GM12878 (cell line): ENCODE measurements at regions not wholly inside any gene's neighbourhood (a gene's known extent, or its start where the extent isn't known, plus 50 kb on each side); places are given as distances from the start of the nearest gene placed in this dataset.

Experiments used
- ATAC-seq: fragments of 200-7000 bp; cut with Tn5 transposase; 3 replicates; pipeline ENCODE4 v1.9.1; 2020; ENCODE audit warnings: mild to moderate bottlenecking, moderate library complexity
- BruUV-seq: library from RNA; stranded (reverse); fragments of 400-500 nt; replicated peaks from 2 replicates; lab custom pipeline; 2021; lab: Mats Ljungman, UMichigan
- CTCF ChIA-PET: fragments of 300-600 bp; sonication (Branson Sonifier 250); formaldehyde crosslinking; extraction: SDS; loops from one replicate; lab custom pipeline; 2021; ENCODE audit warnings: inconsistent platforms; lab: Yijun Ruan, JAX
- POLR2A ChIA-PET: fragments of 350-600 bp; formaldehyde crosslinking; extraction: SDS; loops from one replicate; lab custom pipeline; 2021; ENCODE audit warnings: inconsistent platforms; lab: Charles Lee
- RAD21 ChIA-PET: fragments of 300-600 bp; sonication (Branson Sonifier 250); formaldehyde crosslinking; loops from one replicate; lab custom pipeline; 2023; ENCODE audit warnings: antibody characterized with exemption; ENCODE audit not compliant: unreplicated experiment; lab: Charles Lee
- SMC1A ChIA-PET: fragments of 300-600 bp; sonication (Branson Sonifier 250); formaldehyde crosslinking; loops from one replicate; lab custom pipeline; 2023; ENCODE audit not compliant: unreplicated experiment, uncharacterized antibody; lab: Charles Lee
- DNase-seq: peaks from one replicate; pipeline ENCODE4 v3.0.0-alpha.2; 2011; ENCODE audit warnings: low read depth, low spot score
- FAIRE-seq: peaks from 3 replicates; lab custom pipeline; 2011; peaks lifted over from hg19 to GRCh38; lab: Jason Lieb, UNC
- H2AFZ ChIP-seq: 2 replicates; pipeline ENCODE4 v1.6.0; 2011; ENCODE audit warnings: low read depth, low read length, control low read depth; ENCODE audit not compliant: control insufficient read depth
- H3K27ac ChIP-seq: 2 replicates; pipeline ENCODE4 v1.5.1; 2011; ENCODE audit warnings: control low read depth; ENCODE audit not compliant: control insufficient read depth, insufficient read depth
- H3K27me3 ChIP-seq, 2 experiments: replicated peaks in 1 of 2; 2 replicates each; pipeline versions ENCODE4 v1.6.0 to v1.6.1; 2011; ENCODE audit warnings: low read length in 1 of 2; ENCODE audit not compliant: control insufficient read depth in 2 of 2, insufficient read depth in 2 of 2
- H3K36me3 ChIP-seq, 2 experiments: 2 replicates each; pipeline ENCODE4 v1.5.1; 2011; ENCODE audit warnings: low read length in 1 of 2; ENCODE audit not compliant: control insufficient read depth in 2 of 2, insufficient read depth in 2 of 2
- H3K4me1 ChIP-seq: 2 replicates; pipeline ENCODE4 v1.6.1; 2011; ENCODE audit warnings: mild to moderate bottlenecking, low read length, moderate library complexity, mixed read lengths; ENCODE audit not compliant: control insufficient read depth, insufficient read depth
- H3K4me2 ChIP-seq: 2 replicates; pipeline ENCODE4 v1.6.0; 2011; ENCODE audit warnings: control low read depth; ENCODE audit not compliant: control insufficient read depth, insufficient read depth
- H3K4me3 ChIP-seq: fragments of 200-600 bp; sonication (generic); 2 replicates; pipeline ENCODE4 v1.5.1; 2016
- H3K79me2 ChIP-seq: 2 replicates; pipeline ENCODE4 v1.6.0; 2011; ENCODE audit warnings: low read length; ENCODE audit not compliant: control insufficient read depth, insufficient read depth
- H3K9ac ChIP-seq: 2 replicates; pipeline ENCODE4 v1.8.0; 2011; ENCODE audit warnings: low read length, control low read depth, mixed read lengths; ENCODE audit not compliant: control insufficient read depth, insufficient read depth
- H3K9me3 ChIP-seq: replicated peaks from 3 replicates; pipeline ENCODE4 v1.5.1; 2011; ENCODE audit warnings: mild to moderate bottlenecking, low read length; ENCODE audit not compliant: control insufficient read depth, insufficient read depth
- H4K20me1 ChIP-seq: 2 replicates; pipeline ENCODE4 v1.6.0; 2011; ENCODE audit not compliant: control insufficient read depth, insufficient read depth
- ATF2 ChIP-seq: IDR thresholded peaks from 2 replicates; pipeline ENCODE4 v1.6.1; 2012; ENCODE audit warnings: low read length, inconsistent platforms
- ATF3 ChIP-seq: IDR thresholded peaks from 2 replicates; pipeline ENCODE4 v1.6.1; 2011; ENCODE audit warnings: low read depth, mild to moderate bottlenecking, low read length, moderate library complexity, borderline replicate concordance; ENCODE audit errors: extremely low read depth
- ATF7 ChIP-seq: fragments of 450-650 bp; IDR thresholded peaks from 2 replicates; pipeline ENCODE4 v1.6.1; 2016; ENCODE audit warnings: low read depth, mild to moderate bottlenecking
- BACH1 ChIP-seq: fragments of 450-650 bp; IDR thresholded peaks from 2 replicates; pipeline ENCODE4 v1.6.1; 2017; ENCODE audit warnings: mild to moderate bottlenecking, borderline replicate concordance
- CHD2 ChIP-seq: IDR thresholded peaks from 2 replicates; pipeline ENCODE4 v1.6.1; 2011; ENCODE audit warnings: low read depth, low read length, improper control_type of control experiment, borderline replicate concordance
- ELK1 ChIP-seq: IDR thresholded peaks from 2 replicates; pipeline ENCODE4 v1.6.1; 2012; ENCODE audit warnings: low read depth, low read length, improper control_type of control experiment
- LARP7 ChIP-seq: fragments of 450-650 bp; IDR thresholded peaks from 2 replicates; pipeline ENCODE4 v1.6.1; 2017; ENCODE audit warnings: mild to moderate bottlenecking
- MAX ChIP-seq: IDR thresholded peaks from 2 replicates; pipeline ENCODE4 v1.6.1; 2012; ENCODE audit warnings: low read depth, low read length, improper control_type of control experiment
- NR2F1 ChIP-seq: fragments of 450-650 bp; conservative IDR thresholded peaks from 2 replicates; pipeline ENCODE4 v1.6.1; 2017; ENCODE audit warnings: mild to moderate bottlenecking
- POLR2A ChIP-seq: IDR thresholded peaks from 2 replicates; pipeline ENCODE4 v1.6.1; 2011; ENCODE audit warnings: low read depth, mild to moderate bottlenecking, low read length
- PRDM15 ChIP-seq: fragments of 450-650 bp; formaldehyde crosslinking; IDR thresholded peaks from 2 replicates; pipeline ENCODE4 v1.4.0; 2020; ENCODE audit warnings: mild to moderate bottlenecking, moderate library complexity
- SUPT20H ChIP-seq: IDR thresholded peaks from 2 replicates; pipeline ENCODE4 v1.6.1; 2011; ENCODE audit warnings: low read depth, mild to moderate bottlenecking, low read length, moderate library complexity, borderline replicate concordance; ENCODE audit not compliant: control insufficient read depth
- TARDBP ChIP-seq: IDR thresholded peaks from 2 replicates; pipeline ENCODE4 v1.6.1; 2016; ENCODE audit warnings: borderline replicate concordance
- WGBS: methylation state at CpG from one replicate; pipeline ENCODE4 v1.1.6; 2016; ENCODE audit warnings: low lambda C conversion rate; ENCODE audit not compliant: insufficient replicate concordance, insufficient coverage; ENCODE audit errors: missing lambda C conversion rate; 5-methylcytosine and 5-hydroxymethylcytosine counted together
- in situ Hi-C: fragments of 300-500 bp; cut with MboI; formaldehyde crosslinking; loops from 9 replicates; pipeline ENCODE4 v1.14.3; 2018; ENCODE audit warnings: mixed read lengths
- intact Hi-C: fragments of 100-400 bp; cut with micrococcal nuclease; formaldehyde crosslinking; loops from one replicate; pipeline ENCODE4 v1.14.2; 2022; ENCODE audit not compliant: unreplicated experiment

- Histone ChIP-seq H3K79me2 (no peaks in the 10 kb centered on the region), H3K27ac (no peak overlapping the region), H2AFZ (no peak overlapping the region), H3K36me3 (no peaks in the 10 kb centered on the region), H3K9ac (no peak overlapping the region), H3K4me1 (no peaks in the 10 kb centered on the region), H3K27me3 (no peaks in the 10 kb centered on the region), H3K4me2 (no peak overlapping the region), H4K20me1 (no peaks in the 10 kb centered on the region), H3K9me3 (no peaks in the 10 kb centered on the region), H3K4me3 (no peak overlapping the region)
- intact Hi-C loops (no loop called here), in situ Hi-C loops (no loop called here)
- RAD21 ChIA-PET, result no interaction called here
- POLR2A ChIA-PET, result no interaction called here
- DNase-seq (no peak), FAIRE-seq (no peak), ATAC-seq (no peak)
- CTCF ChIA-PET, result no interaction called here
- no TSS peak for BruUV-seq
- TF ChIP-seq ATF3 (no peak), ATF7 (0 out of 2 replicates have a peak, but pooled peaks have one; percentile 22)
- SMC1A ChIA-PET, result no interaction called here
These were observed 1265.0 kb downstream of the NXPH1 start for GRCh38 chr7:9698375-9698774.

GRCh38 chr7:9709216-9709615 is 1264.5 kb upstream of the PHF14 start:
- in situ Hi-C loops, result no loop called here
- Histone ChIP-seq H3K4me1 (no peaks in the 10 kb centered on the region), H3K36me3 (no peaks in the 10 kb centered on the region), H3K9me3 (no peaks in the 10 kb centered on the region), H3K27ac (no peak overlapping the region), H3K4me2 (no peak overlapping the region), H4K20me1 (no peaks in the 10 kb centered on the region), H3K9ac (no peak overlapping the region), H3K4me3 (no peak overlapping the region), H3K79me2 (no peaks in the 10 kb centered on the region), H2AFZ (no peak overlapping the region), H3K27me3 (no peaks in the 10 kb centered on the region)
- ChIA-PET CTCF (no interaction called here), RAD21 (no interaction called here), POLR2A (no interaction called here), SMC1A (no interaction called here)
- no peak for DNase-seq
- no peak for ATAC-seq
- BruUV-seq, result no TSS peak
- TF ChIP-seq BACH1 (no peak), TARDBP (no peak), ELK1 (no peak), SUPT20H (no peak), CHD2 (no peak), POLR2A (no peak), MAX (no peak), NR2F1 (no peak), PRDM15 (CRISPR knock-in tag) (no peak), ATF2 (no peak), LARP7 (no peak)
- FAIRE-seq, result no peak
- intact Hi-C loops, result no loop called here
- 0% methylated on average over 1 of the region's 1 CpG for WGBS
